ENCODE measurements at regions not wholly inside any gene's neighbourhood (a gene's known extent, or its start where the extent isn't known, plus 50 kb on each side); places are given as distances from the start of the nearest gene placed in this dataset.

GRCh38 chr7:46213154-46213537 is 292.1 kb upstream of the IGFBP3 start:
- ChIA-PET POLR2A (no interaction called here), CTCF (interaction anchor here (1.1 kb wide), 1 partner anchor 290 kb away, joined by 5 read pairs; no protein-coding TSS in a partner anchor)
- no peak overlapping the region for H3K4me3 ChIP-seq (ENCODE audit: low read depth, low read length)
- DNase-seq (ENCODE audit: low read depth, low spot score), result no peak
- no peak for TF ChIP-seq CTCF (IDR thresholded peaks at IDR 0.05; ENCODE audit: insufficient read depth, low read length, missing control alignments)

- ChIA-PET CTCF (interaction anchor here (1.1 kb wide), 1 partner anchor 290 kb away, joined by 5 read pairs; no protein-coding TSS in a partner anchor), POLR2A (no interaction called here)
- H3K4me3 ChIP-seq (ENCODE audit: low read depth, low read length), result no peak overlapping the region
- DNase-seq (ENCODE audit: low read depth, low spot score), result no peak
- no peak for TF ChIP-seq CTCF (IDR thresholded peaks at IDR 0.05; ENCODE audit: insufficient read depth, low read length, missing control alignments)
Observed at GRCh38 chr7:46212425-46213153, 291.5 kb upstream of the IGFBP3 start.

GRCh38 chr7:46210467-46210866 is 289.4 kb upstream of the IGFBP3 start:
- TF ChIP-seq CTCF (IDR thresholded peaks at IDR 0.05; ENCODE audit: insufficient read depth, low read length, missing control alignments), result no peak
- no peak for DNase-seq (ENCODE audit: low read depth, low spot score)
- POLR2A ChIA-PET, result no interaction called here
- CTCF ChIA-PET, result interaction anchor here (1.7 kb wide), 1 partner anchor 288 kb away, joined by 9 read pairs; no protein-coding TSS in a partner anchor
- H3K4me3 ChIP-seq (ENCODE audit: low read depth, low read length), result no peak overlapping the region

GRCh38 chr7:46209611-46210388 is 288.7 kb upstream of the IGFBP3 start:
- DNase-seq (ENCODE audit: low read depth, low spot score), result no peak
- no peak for TF ChIP-seq CTCF (IDR thresholded peaks at IDR 0.05; ENCODE audit: insufficient read depth, low read length, missing control alignments)
- ChIA-PET POLR2A (no interaction called here), CTCF (no interaction called here)
- no peak overlapping the region for H3K4me3 ChIP-seq (ENCODE audit: low read depth, low read length)

GRCh38 chr7:46208635-46209525 is 287.8 kb upstream of the IGFBP3 start:
- ChIA-PET POLR2A (no interaction called here), CTCF (no interaction called here)
- H3K4me3 ChIP-seq (ENCODE audit: low read depth, low read length), result no peak overlapping the region
- no peak for TF ChIP-seq CTCF (IDR thresholded peaks at IDR 0.05; ENCODE audit: insufficient read depth, low read length, missing control alignments)
- no peak for DNase-seq (ENCODE audit: low read depth, low spot score)

Data from AG04449 (cell line).